ENCODE measurements at regions not wholly inside any gene's neighbourhood (a gene's known extent, or its start where the extent isn't known, plus 50 kb on each side); places are given as distances from the start of the nearest gene placed in this dataset.

DNA sequence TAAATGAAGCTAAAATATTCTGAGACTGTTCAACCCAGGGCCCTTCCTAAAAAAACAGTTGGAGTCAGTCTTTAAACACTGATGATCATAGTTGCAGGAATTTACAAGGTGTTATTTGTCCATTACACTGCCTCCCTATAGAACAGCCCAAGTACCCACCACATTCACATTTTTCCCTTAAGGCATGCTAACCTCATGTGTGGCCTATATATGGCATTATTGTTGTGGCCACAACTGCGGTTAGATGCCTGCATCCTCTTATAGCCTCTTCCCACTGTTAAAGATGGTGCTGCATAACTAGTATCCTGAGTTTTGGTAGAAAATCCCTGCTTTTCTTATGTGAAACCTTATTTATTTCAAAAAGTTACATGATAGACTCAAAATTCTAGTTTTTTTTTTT lies 287.9 kb upstream of the SEMA3A start:
- TF ChIP-seq GATA2 (IDR thresholded peaks at IDR 0.05; ENCODE audit: low read depth, low read length) (no peak), GATA3 (IDR thresholded peaks at IDR 0.05; ENCODE audit: low read depth, low read length) (no peak)

All from SH-SY5Y (cell line).